HEK293T (cell line): ENCODE measurements at regions not wholly inside any gene's neighbourhood (a gene's known extent, or its start where the extent isn't known, plus 50 kb on each side); places are given as distances from the start of the nearest gene placed in this dataset.
A peak's percentile ranks its signal among the peaks of the same experiment; 100 is the strongest.

Experiments
- CTCF ChIA-PET: fragments of 350-600 bp; formaldehyde crosslinking; extraction: SDS; loops from one replicate; lab custom pipeline; 2021; ENCODE audit warnings: antibody characterized with exemption, inconsistent platforms; lab: Yijun Ruan, JAX
- POLR2A ChIA-PET: fragments of 350-600 bp; formaldehyde crosslinking; extraction: SDS; loops from one replicate; lab custom pipeline; 2020; ENCODE audit warnings: antibody characterized with exemption, inconsistent platforms; lab: Yijun Ruan, JAX
- DNase-seq: peaks from one replicate; pipeline ENCODE4 v3.0.0; 2012; ENCODE audit warnings: mixed read lengths; ENCODE audit errors: extremely low spot score
- ARNT ChIP-seq: fragments of 450-650 bp; IDR thresholded peaks from 2 replicates; pipeline ENCODE4 v1.6.1; 2017; ENCODE audit warnings: mild to moderate bottlenecking
- BHLHE40 ChIP-seq: fragments of 450-650 bp; IDR thresholded peaks from 2 replicates; pipeline ENCODE4 v1.6.1; 2016; ENCODE audit warnings: mild to moderate bottlenecking, moderate library complexity, borderline replicate concordance
- CTBP1 ChIP-seq: fragments of 450-650 bp; IDR thresholded peaks from 2 replicates; pipeline ENCODE4 v1.6.1; 2016; ENCODE audit warnings: borderline replicate concordance
- ELF4 ChIP-seq: fragments of 450-650 bp; IDR thresholded peaks from 2 replicates; pipeline ENCODE4 v1.6.1; 2017; ENCODE audit warnings: antibody characterized with exemption
- FOXA1 ChIP-seq: fragments of 450-650 bp; IDR thresholded peaks from 2 replicates; pipeline ENCODE4 v1.6.1; 2016; ENCODE audit warnings: mild to moderate bottlenecking
- FOXK2 ChIP-seq: fragments of 450-650 bp; IDR thresholded peaks from 2 replicates; pipeline ENCODE4 v1.6.1; 2016; ENCODE audit warnings: mild to moderate bottlenecking
- FOXM1 ChIP-seq: fragments of 450-650 bp; IDR thresholded peaks from 2 replicates; pipeline ENCODE4 v1.6.1; 2017; ENCODE audit warnings: mild to moderate bottlenecking, borderline replicate concordance
- HDGF ChIP-seq: fragments of 450-650 bp; IDR thresholded peaks from 2 replicates; pipeline ENCODE4 v1.6.1; 2017; ENCODE audit warnings: antibody characterized with exemption, borderline replicate concordance
- L3MBTL2 ChIP-seq: fragments of 450-650 bp; conservative IDR thresholded peaks from 2 replicates; pipeline ENCODE4 v1.6.1; 2016; ENCODE audit warnings: mild to moderate bottlenecking
- LEF1 ChIP-seq: fragments of 450-650 bp; IDR thresholded peaks from 2 replicates; pipeline ENCODE4 v1.6.1; 2017; ENCODE audit warnings: mild to moderate bottlenecking, borderline replicate concordance
- NFRKB ChIP-seq: fragments of 450-650 bp; IDR thresholded peaks from 2 replicates; pipeline ENCODE4 v1.6.1; 2016; ENCODE audit warnings: mild to moderate bottlenecking, moderate library complexity
- PKNOX1 ChIP-seq: fragments of 450-650 bp; IDR thresholded peaks from 2 replicates; pipeline ENCODE4 v1.6.1; 2016
- SP1 ChIP-seq: fragments of 450-650 bp; IDR thresholded peaks from 2 replicates; pipeline ENCODE4 v1.6.1; 2017
- SUZ12 ChIP-seq: fragments of 450-650 bp; IDR thresholded peaks from 2 replicates; pipeline ENCODE4 v1.6.1; 2016; ENCODE audit warnings: mild to moderate bottlenecking
- TARDBP ChIP-seq: fragments of 450-650 bp; IDR thresholded peaks from 2 replicates; pipeline ENCODE4 v1.6.1; 2016
- ZNF384 ChIP-seq: fragments of 450-650 bp; IDR thresholded peaks from 2 replicates; pipeline ENCODE4 v1.6.1; 2016

- no peak for DNase-seq
- TF ChIP-seq PKNOX1 = peak; percentile 62
- no peak for TF ChIP-seq NFRKB
- CTCF ChIA-PET = no interaction called here
- POLR2A ChIA-PET = no interaction called here
Observed at GRCh38 chr11:128022761-128023160, 564.6 kb downstream of the ETS1 start.

DNA sequence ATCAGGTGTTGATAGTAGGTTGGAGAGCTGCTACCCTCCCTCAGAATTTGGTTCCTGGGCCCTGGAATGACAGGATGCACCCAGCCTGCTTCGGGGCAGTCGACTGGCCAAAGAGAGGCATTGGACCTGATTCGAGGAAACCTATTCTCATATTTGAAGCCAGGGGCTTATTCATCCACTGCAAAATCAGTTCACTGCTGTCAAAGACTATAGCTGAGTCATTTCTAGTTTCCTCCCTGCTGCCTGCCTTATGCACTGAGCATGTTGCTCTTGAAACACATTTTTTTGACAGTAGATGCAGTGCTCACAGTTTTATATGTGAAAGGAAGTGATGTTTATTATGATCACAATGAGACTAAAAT lies 565.4 kb downstream of the ETS1 start:
- TF ChIP-seq LEF1 (no peak), NFRKB (no peak), ARNT (no peak), SUZ12 (no peak), L3MBTL2 (no peak)
- no peak for DNase-seq
- POLR2A ChIA-PET = no interaction called here
- CTCF ChIA-PET = no interaction called here

- ChIA-PET POLR2A (no interaction called here), CTCF (interaction anchor here (0.7 kb wide), 1 partner anchor 178 kb away, joined by 3 read pairs; no protein-coding TSS in a partner anchor)
- no peak for TF ChIP-seq LEF1
- no peak for TF ChIP-seq CTBP1
- TF ChIP-seq TARDBP = no peak
- TF ChIP-seq BHLHE40 = no peak
- no peak for TF ChIP-seq FOXM1
- TF ChIP-seq ELF4 = no peak
- TF ChIP-seq HDGF = no peak
- no peak for TF ChIP-seq NFRKB
- no peak for TF ChIP-seq SUZ12
- no peak for DNase-seq
Observed at GRCh38 chr11:128021349-128022006, 565.9 kb downstream of the ETS1 start.

DNA sequence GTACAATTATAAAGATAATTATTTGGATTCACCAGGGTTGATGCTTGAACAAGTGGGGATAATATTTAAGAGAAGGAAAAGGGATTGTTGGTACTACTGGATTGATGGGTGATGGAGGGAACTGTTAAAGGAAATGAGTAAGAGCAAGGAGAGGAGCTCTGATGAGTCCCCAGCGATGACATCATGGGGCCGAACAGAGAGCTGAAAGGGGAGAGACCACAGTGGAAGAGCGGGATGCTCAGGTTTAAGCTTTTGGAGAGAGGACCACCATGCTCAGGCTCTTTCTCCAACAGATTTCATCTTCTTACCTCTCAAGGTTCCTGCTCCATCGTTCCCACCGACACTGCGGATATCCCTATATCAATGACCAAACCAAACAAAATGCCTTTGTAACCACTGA lies 568.7 kb downstream of the ETS1 start:
- POLR2A ChIA-PET = no interaction called here
- CTCF ChIA-PET = no interaction called here
- TF ChIP-seq TARDBP (no peak), SUZ12 (no peak), HDGF (no peak), ELF4 (no peak), ARNT (no peak), BHLHE40 (no peak), L3MBTL2 (no peak), FOXM1 (no peak), FOXA1 (no peak), NFRKB (no peak), FOXK2 (no peak), SP1 (no peak), ZNF384 (no peak), LEF1 (no peak), PKNOX1 (no peak)
- no peak for DNase-seq

DNA sequence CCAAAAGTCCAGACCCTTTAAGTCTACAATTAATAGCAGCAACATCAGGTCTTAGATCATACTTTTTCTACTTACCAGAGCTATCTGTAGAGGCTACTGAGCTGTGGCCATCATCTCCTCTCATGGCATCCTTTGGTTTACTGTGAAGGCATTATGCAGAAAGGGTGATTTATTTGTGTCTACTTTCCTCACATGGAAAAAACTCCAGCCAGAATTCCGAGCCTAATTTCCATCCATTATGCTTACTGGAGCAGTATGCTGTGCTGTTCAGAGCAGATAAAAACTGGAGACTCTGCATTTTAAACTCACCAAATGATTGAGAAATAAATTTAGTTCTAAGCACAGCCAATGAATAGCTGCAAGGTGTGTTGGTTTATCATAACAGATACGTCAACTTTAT lies 581.8 kb downstream of the ETS1 start:
- ChIA-PET CTCF (no interaction called here), POLR2A (no interaction called here)
- no peak for TF ChIP-seq ARNT
- no peak for TF ChIP-seq L3MBTL2
- TF ChIP-seq FOXM1 = no peak
- no peak for TF ChIP-seq HDGF
- no peak for TF ChIP-seq TARDBP
- TF ChIP-seq BHLHE40 = no peak
- TF ChIP-seq SP1 = no peak
- TF ChIP-seq ZNF384 = no peak
- no peak for TF ChIP-seq PKNOX1
- TF ChIP-seq ELF4 = no peak
- TF ChIP-seq LEF1 = no peak
- no peak for TF ChIP-seq FOXA1
- DNase-seq = no peak

- no peak for TF ChIP-seq LEF1
- TF ChIP-seq FOXA1 = no peak
- TF ChIP-seq HDGF = no peak
- TF ChIP-seq FOXK2 = no peak
- TF ChIP-seq BHLHE40 = no peak
- TF ChIP-seq NFRKB = no peak
- TF ChIP-seq TARDBP = no peak
- TF ChIP-seq ZNF384 = no peak
- TF ChIP-seq SP1 = no peak
- no peak for TF ChIP-seq ELF4
- no peak for TF ChIP-seq FOXM1
- TF ChIP-seq CTBP1 = no peak
- TF ChIP-seq PKNOX1 = no peak
- TF ChIP-seq ARNT = no peak
- TF ChIP-seq L3MBTL2 = no peak
- no peak for TF ChIP-seq SUZ12
- CTCF ChIA-PET = no interaction called here
- POLR2A ChIA-PET = no interaction called here
- DNase-seq = no peak
Observed at GRCh38 chr11:127998421-127998820, 588.9 kb downstream of the ETS1 start.
